ENCODE measurements at regions not wholly inside any gene's neighbourhood (a gene's known extent, or its start where the extent isn't known, plus 50 kb on each side); places are given as distances from the start of the nearest gene placed in this dataset.
"Not testable (repeated sequence)": the region's sequence is repeated elsewhere in the genome, so short reads cannot be mapped to it uniquely, and the experiment has no call there.

DNA sequence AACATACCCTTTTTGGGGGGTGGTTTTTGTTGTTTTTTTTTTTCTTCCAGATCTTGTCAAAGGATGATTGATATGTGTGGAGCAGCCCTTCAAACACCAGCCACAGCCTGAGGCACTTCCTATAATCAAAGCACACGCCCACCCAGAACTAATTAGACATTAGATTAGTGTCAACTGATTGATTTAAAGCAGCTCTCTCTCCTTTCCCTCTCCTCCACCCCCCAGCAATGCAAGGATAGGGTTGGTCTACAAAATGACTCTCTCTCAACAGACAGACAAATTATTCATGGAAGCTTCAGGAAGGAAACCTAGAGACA lies 250.3 kb upstream of the SOX9 start:
- WGBS, result 35% methylated on average over 1 of the region's 1 CpG
- no peaks in the 10 kb centered on the region for H3K27me3 ChIP-seq
- DNase-seq (ENCODE audit: extremely low spot score), result no peak
- no peak overlapping the region for H3K27ac ChIP-seq (replicated peaks in 1 of 4)
- TF ChIP-seq POLR2A (IDR thresholded peaks at IDR 0.05; ENCODE audit: low read depth) (no peak), EP300 (IDR thresholded peaks at IDR 0.05) (no peak), POLR2AphosphoS5 (IDR thresholded peaks at IDR 0.05) (no peak)
- TF ChIP-seq, protein P1, sequence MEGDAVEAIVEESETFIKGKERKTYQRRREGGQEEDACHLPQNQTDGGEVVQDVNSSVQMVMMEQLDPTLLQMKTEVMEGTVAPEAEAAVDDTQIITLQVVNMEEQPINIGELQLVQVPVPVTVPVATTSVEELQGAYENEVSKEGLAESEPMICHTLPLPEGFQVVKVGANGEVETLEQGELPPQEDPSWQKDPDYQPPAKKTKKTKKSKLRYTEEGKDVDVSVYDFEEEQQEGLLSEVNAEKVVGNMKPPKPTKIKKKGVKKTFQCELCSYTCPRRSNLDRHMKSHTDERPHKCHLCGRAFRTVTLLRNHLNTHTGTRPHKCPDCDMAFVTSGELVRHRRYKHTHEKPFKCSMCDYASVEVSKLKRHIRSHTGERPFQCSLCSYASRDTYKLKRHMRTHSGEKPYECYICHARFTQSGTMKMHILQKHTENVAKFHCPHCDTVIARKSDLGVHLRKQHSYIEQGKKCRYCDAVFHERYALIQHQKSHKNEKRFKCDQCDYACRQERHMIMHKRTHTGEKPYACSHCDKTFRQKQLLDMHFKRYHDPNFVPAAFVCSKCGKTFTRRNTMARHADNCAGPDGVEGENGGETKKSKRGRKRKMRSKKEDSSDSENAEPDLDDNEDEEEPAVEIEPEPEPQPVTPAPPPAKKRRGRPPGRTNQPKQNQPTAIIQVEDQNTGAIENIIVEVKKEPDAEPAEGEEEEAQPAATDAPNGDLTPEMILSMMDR (IDR thresholded peaks at IDR 0.05), result no peak
- intact Hi-C loops (cut with DNase I), result no loop called here
- H3K9me3 ChIP-seq, result no peaks in the 10 kb centered on the region
- H3K4me3 ChIP-seq, result no peak overlapping the region
- no peaks in the 10 kb centered on the region for H3K4me1 ChIP-seq
- H3K36me3 ChIP-seq, result no peaks in the 10 kb centered on the region

DNA sequence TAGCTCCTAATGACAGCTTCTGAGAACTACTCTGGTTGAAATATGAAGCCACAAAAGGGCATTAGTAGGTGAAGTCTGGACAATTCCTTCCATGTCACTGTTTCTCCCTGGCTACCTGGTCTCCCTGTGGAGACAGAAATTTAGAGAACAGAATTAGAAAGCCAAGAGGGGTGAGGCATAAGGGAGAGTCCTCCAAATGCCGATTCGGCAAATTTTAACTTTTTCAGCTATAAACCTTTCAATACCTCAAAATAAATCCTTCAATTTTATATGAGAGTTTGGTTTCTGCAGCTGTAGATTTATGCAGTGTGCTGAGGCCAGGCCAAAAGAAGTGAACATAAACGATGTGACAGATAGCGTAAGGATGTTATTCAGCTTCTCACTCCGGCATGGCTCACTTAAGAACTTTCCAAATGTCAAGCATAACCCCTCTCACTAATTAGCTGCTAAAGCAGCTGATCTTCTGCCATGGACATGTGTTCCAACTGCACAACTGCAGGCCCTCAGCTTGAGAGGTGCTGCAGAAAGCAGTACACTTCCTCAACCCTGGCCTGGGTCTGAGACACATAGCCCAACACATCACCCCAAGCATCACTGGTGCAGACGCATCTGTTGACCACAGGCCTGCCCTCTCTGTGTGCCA lies 247.9 kb upstream of the SOX9 start:
- 64% methylated on average over 6 of the region's 6 CpGs for WGBS
- Histone ChIP-seq H3K27me3 (no peaks in the 10 kb centered on the region), H3K4me3 (no peak overlapping the region), H3K27ac (replicated peaks in 1 of 4) (no peak overlapping the region), H3K36me3 (no peaks in the 10 kb centered on the region), H3K9me3 (no peaks in the 10 kb centered on the region), H3K4me1 (no peaks in the 10 kb centered on the region)
- TF ChIP-seq, protein P1 (IDR thresholded peaks at IDR 0.05), result no peak
- TF ChIP-seq EP300 (IDR thresholded peaks at IDR 0.05) (no peak), POLR2AphosphoS5 (IDR thresholded peaks at IDR 0.05) (no peak), POLR2A (IDR thresholded peaks at IDR 0.05; ENCODE audit: low read depth) (no peak)
- no peak for DNase-seq (ENCODE audit: extremely low spot score)
- intact Hi-C loops (cut with DNase I), result no loop called here

DNA sequence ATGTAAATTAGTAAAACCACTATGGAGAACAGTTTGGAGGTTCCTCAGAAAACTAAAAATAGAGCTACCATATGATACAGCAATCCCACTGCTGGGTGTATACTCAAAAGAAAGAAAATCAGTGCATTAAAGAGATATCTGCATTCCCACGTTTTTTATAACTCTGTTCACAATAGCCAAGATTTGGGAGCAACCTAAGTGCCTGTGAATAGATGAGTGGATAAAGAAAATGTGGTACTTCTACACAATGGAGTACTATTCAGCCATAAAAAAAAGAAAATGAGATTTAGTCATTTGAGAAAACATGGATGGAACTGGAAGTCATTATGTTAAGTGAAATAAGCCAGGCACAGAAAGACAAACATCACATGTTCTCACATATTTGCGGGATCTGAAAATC lies 246.0 kb upstream of the SOX9 start:
- DNase-seq (ENCODE audit: extremely low spot score); H3K4me1 ChIP-seq; H3K4me3 ChIP-seq; intact Hi-C loops (cut with DNase I); H3K27me3 ChIP-seq; H3K27ac ChIP-seq (replicated peaks in 1 of 4); H3K9me3 ChIP-seq; H3K36me3 ChIP-seq: not testable (repeated sequence)
- 72% methylated on average over 2 of the region's 2 CpGs for WGBS

DNA sequence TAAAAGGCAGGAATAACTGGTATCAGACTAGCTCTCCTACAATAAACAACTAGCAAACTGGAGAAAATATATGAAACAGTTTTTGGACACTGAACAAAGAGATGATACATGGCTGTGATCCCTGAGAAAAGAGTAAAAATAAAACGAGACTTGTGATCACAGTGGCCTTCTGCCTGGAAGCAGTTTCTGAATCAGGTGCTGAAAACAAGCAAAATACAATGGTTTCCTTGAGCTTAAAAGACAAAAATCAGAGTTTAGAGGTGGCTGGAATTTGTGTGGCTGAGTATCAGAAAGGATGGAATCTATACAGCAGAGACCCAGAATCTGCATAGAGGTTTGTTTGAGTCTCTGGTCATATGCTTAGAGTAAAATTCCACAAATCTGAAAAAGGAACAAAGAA lies 242.5 kb upstream of the SOX9 start:
- intact Hi-C loops (cut with DNase I), result no loop called here
- H3K4me1 ChIP-seq, result no peaks in the 10 kb centered on the region
- H3K36me3 ChIP-seq, result no peaks in the 10 kb centered on the region
- no peak overlapping the region for H3K4me3 ChIP-seq
- no peak overlapping the region for H3K27ac ChIP-seq (replicated peaks in 1 of 4)
- TF ChIP-seq EP300 (IDR thresholded peaks at IDR 0.05), result no peak
- 30% methylated on average over 1 of the region's 1 CpG for WGBS
- no peak for DNase-seq (ENCODE audit: extremely low spot score)
- no peaks in the 10 kb centered on the region for H3K27me3 ChIP-seq
- H3K9me3 ChIP-seq, result no peaks in the 10 kb centered on the region

DNA sequence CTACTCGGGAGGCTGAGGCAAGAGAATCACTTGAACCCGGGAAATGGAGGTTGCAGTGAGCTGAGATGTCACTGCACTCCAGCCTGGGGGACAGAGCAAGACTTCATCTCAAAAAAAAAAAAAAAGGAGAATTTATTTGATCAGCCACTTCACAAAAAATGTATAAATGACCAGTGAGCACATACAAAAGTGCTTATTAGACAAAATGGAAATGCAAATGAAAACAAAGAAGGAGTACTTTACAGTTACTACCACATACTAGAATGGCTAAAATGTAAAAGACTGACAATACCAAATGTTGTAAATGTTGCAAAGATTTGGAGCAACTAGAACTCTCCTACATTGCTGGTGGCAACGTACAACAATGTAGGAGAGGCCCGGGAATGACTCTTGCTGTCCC lies 241.8 kb upstream of the SOX9 start:
- no peak overlapping the region for H3K27ac ChIP-seq (replicated peaks in 1 of 4)
- no peaks in the 10 kb centered on the region for H3K27me3 ChIP-seq
- 90% methylated on average over 4 of the region's 4 CpGs for WGBS
- TF ChIP-seq, protein P1 (IDR thresholded peaks at IDR 0.05), result no peak
- TF ChIP-seq EP300 (IDR thresholded peaks at IDR 0.05), result no peak
- no peak for TF ChIP-seq POLR2AphosphoS5 (IDR thresholded peaks at IDR 0.05)
- TF ChIP-seq POLR2A (IDR thresholded peaks at IDR 0.05; ENCODE audit: low read depth), result no peak
- no peak for DNase-seq (ENCODE audit: extremely low spot score)
- H3K9me3 ChIP-seq, result no peaks in the 10 kb centered on the region
- no peaks in the 10 kb centered on the region for H3K36me3 ChIP-seq
- H3K4me1 ChIP-seq, result no peaks in the 10 kb centered on the region
- intact Hi-C loops (cut with DNase I), result no loop called here
- H3K4me3 ChIP-seq, result no peak overlapping the region

DNA sequence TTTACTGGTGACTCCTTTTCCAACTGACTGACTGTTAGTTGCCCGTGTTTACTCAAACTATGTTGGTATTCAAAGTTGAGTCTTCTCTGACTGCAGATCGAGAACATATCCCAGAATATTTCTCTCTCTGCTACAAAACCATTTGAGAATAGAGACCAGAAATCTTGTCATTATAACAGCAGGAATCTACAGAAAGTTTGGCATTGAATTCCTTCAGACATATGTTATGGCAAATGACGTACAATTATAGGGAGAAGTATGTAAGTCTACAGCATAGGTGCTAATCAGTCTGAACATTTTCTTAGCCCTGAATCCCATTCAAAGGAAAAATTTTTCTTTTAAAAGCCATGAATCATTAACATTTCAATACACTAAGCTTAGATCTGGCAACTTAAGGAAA lies 239.8 kb upstream of the SOX9 start:
- Histone ChIP-seq H3K4me1 (no peaks in the 10 kb centered on the region), H3K36me3 (no peaks in the 10 kb centered on the region), H3K4me3 (no peak overlapping the region), H3K27me3 (no peaks in the 10 kb centered on the region), H3K27ac (replicated peaks in 1 of 4) (no peak overlapping the region), H3K9me3 (no peaks in the 10 kb centered on the region)
- no peak for TF ChIP-seq POLR2AphosphoS5 (IDR thresholded peaks at IDR 0.05)
- TF ChIP-seq EP300 (IDR thresholded peaks at IDR 0.05), result no peak
- TF ChIP-seq, protein P1 (IDR thresholded peaks at IDR 0.05), result no peak
- no peak for TF ChIP-seq POLR2A (IDR thresholded peaks at IDR 0.05; ENCODE audit: low read depth)
- intact Hi-C loops (cut with DNase I), result no loop called here
- WGBS, result 62% methylated on average over 3 of the region's 3 CpGs
- DNase-seq (ENCODE audit: extremely low spot score), result no peak
